ENCODE measurements at regions not wholly inside any gene's neighbourhood (a gene's known extent, or its start where the extent isn't known, plus 50 kb on each side); places are given as distances from the start of the nearest gene placed in this dataset.

DNA sequence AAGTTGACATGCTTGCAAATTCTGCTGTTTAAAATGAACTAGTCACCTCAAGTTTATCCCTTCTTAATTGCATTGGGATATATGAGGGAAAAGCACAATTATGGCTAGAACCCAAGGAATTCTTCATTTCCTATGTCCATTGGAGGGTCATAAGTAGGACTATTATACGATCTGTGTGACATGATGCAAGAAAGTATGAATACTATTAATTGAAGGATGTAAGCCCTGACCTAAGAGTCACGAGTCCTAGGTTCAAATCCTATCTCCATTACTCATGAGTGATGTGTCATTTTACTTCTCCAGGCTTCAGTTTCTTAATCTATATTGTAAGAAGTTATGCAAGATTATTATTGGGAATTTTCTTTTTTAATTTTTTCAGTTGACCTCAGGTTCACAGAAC is 542.9 kb upstream of the GRIA3 start:
- TF ChIP-seq CTCF (IDR thresholded peaks at IDR 0.05) (no peak), POLR2A (IDR thresholded peaks at IDR 0.05) (no peak)

All from testis (tissue), 2 donors.